SK-N-MC (cell line): ENCODE measurements at regions not wholly inside any gene's neighbourhood (a gene's known extent, or its start where the extent isn't known, plus 50 kb on each side); places are given as distances from the start of the nearest gene placed in this dataset.

Experiments used
- EZH2 ChIP-seq: fragments of 200-600 bp; sonication (generic); IDR thresholded peaks from one replicate; pipeline ENCODE4 v1.6.1; 2017; ENCODE audit warnings: antibody characterized with exemption
- FOXP2 ChIP-seq: optimal IDR thresholded peaks from 2 replicates; pipeline ENCODE3; 2011; ENCODE audit warnings: mild to moderate bottlenecking, moderate library complexity; ENCODE audit not compliant: insufficient read depth; ENCODE audit errors: extremely low read length, control extremely low read depth
- POLR2AphosphoS5 ChIP-seq: IDR thresholded peaks from 2 replicates; pipeline ENCODE4 v1.6.1; 2012; ENCODE audit warnings: mild to moderate bottlenecking, low read depth, low read length, borderline replicate concordance

- no peak for TF ChIP-seq EZH2
- TF ChIP-seq POLR2AphosphoS5: no peak
- TF ChIP-seq FOXP2: no peak
Observed at GRCh38 chr4:133719098-133719497, 482.5 kb downstream of the PABPC4L start.
